Stomach smooth muscle (tissue), 2 donors: ENCODE measurements at regions not wholly inside any gene's neighbourhood (a gene's known extent, or its start where the extent isn't known, plus 50 kb on each side); places are given as distances from the start of the nearest gene placed in this dataset.

ENCODE experiments used
- H3K27ac ChIP-seq: one replicate; pipeline ENCODE4 v1.7.0; 2013; ENCODE audit warnings: mild to moderate bottlenecking, low read length, inconsistent platforms
- H3K27me3 ChIP-seq, 2 donors: one replicate each; pipeline ENCODE4 v1.7.0; 2013; ENCODE audit warnings: low read length in 2 of 2; ENCODE audit not compliant: insufficient read depth in 2 of 2, control insufficient read depth in 1 of 2
- H3K36me3 ChIP-seq, 2 donors: one replicate each; pipeline ENCODE4 v1.7.0; 2013; ENCODE audit warnings: low read length in 2 of 2; ENCODE audit not compliant: control insufficient read depth in 2 of 2, insufficient read depth in 2 of 2
- H3K4me1 ChIP-seq: one replicate; pipeline ENCODE4 v1.7.0; 2013; ENCODE audit warnings: low read length; ENCODE audit not compliant: control insufficient read depth, insufficient read depth
- H3K4me3 ChIP-seq, 2 donors: one replicate each; pipeline ENCODE4 v1.7.0; 2013; ENCODE audit warnings: low read length in 2 of 2
- H3K9ac ChIP-seq, 2 donors: one replicate each; pipeline ENCODE4 v1.7.0; 2013; ENCODE audit warnings: low read length in 2 of 2, mild to moderate bottlenecking in 1 of 2
- H3K9me3 ChIP-seq, 2 donors: one replicate each; pipeline ENCODE4 v1.7.0; 2013; ENCODE audit warnings: low read length in 2 of 2; ENCODE audit not compliant: control insufficient read depth in 2 of 2
- donor health status: healthy.
- donor health status: Pancreatic carcinoma.

- H3K36me3 ChIP-seq = no peaks in the 10 kb centered on the region
- no peaks in the 10 kb centered on the region for H3K9me3 ChIP-seq
- no peaks in the 10 kb centered on the region for H3K4me1 ChIP-seq
- H3K27me3 ChIP-seq = no peaks in the 10 kb centered on the region
- no peak overlapping the region for H3K27ac ChIP-seq
- no peak overlapping the region for H3K9ac ChIP-seq
- H3K4me3 ChIP-seq = no peak overlapping the region
Observed at GRCh38 chr1:195294911-195295310, 1313.3 kb downstream of the KCNT2 start.

GRCh38 chr1:195278644-195279043 lies 1329.6 kb downstream of the KCNT2 start:
- H3K4me1 ChIP-seq = no peaks in the 10 kb centered on the region
- H3K9me3 ChIP-seq = no peaks in the 10 kb centered on the region
- no peaks in the 10 kb centered on the region for H3K36me3 ChIP-seq
- no peak overlapping the region for H3K4me3 ChIP-seq
- no peak overlapping the region for H3K9ac ChIP-seq
- H3K27ac ChIP-seq = no peak overlapping the region
- H3K27me3 ChIP-seq = no peaks in the 10 kb centered on the region

- no peaks in the 10 kb centered on the region for H3K27me3 ChIP-seq
- no peak overlapping the region for H3K4me3 ChIP-seq
- no peak overlapping the region for H3K9ac ChIP-seq
- no peaks in the 10 kb centered on the region for H3K4me1 ChIP-seq
- no peaks in the 10 kb centered on the region for H3K36me3 ChIP-seq
- no peaks in the 10 kb centered on the region for H3K9me3 ChIP-seq
- H3K27ac ChIP-seq = no peak overlapping the region
Observed at GRCh38 chr1:195275710-195276109, 1332.5 kb downstream of the KCNT2 start.

- Histone ChIP-seq H3K9ac (no peak overlapping the region), H3K9me3 (no peaks in the 10 kb centered on the region)
Observed at GRCh38 chr1:195251900-195252299, 1356.3 kb downstream of the KCNT2 start.

GRCh38 chr1:195243492-195243891 lies 1364.7 kb downstream of the KCNT2 start:
- no peak overlapping the region for H3K4me3 ChIP-seq
- no peaks in the 10 kb centered on the region for H3K9me3 ChIP-seq
- H3K4me1 ChIP-seq = no peaks in the 10 kb centered on the region
- H3K9ac ChIP-seq = no peak overlapping the region
- H3K36me3 ChIP-seq = no peaks in the 10 kb centered on the region
- H3K27ac ChIP-seq = no peak overlapping the region
- H3K27me3 ChIP-seq = no peaks in the 10 kb centered on the region

More at GRCh38 chr1:195251900-195252299, 1356.3 kb downstream of the KCNT2 start:
- Histone ChIP-seq H3K4me3 (no peak overlapping the region), H3K27ac (no peak overlapping the region), H3K27me3 (no peaks in the 10 kb centered on the region), H3K4me1 (no peaks in the 10 kb centered on the region), H3K36me3 (no peaks in the 10 kb centered on the region)

GRCh38 chr1:195241066-195241465 lies 1367.2 kb downstream of the KCNT2 start:
- Histone ChIP-seq H3K9me3 (no peaks in the 10 kb centered on the region), H3K9ac (no peak overlapping the region), H3K27ac (no peak overlapping the region), H3K36me3 (no peaks in the 10 kb centered on the region), H3K27me3 (no peaks in the 10 kb centered on the region), H3K4me3 (no peak overlapping the region), H3K4me1 (no peaks in the 10 kb centered on the region)

- H3K9me3 ChIP-seq = no peaks in the 10 kb centered on the region
- no peaks in the 10 kb centered on the region for H3K27me3 ChIP-seq
- H3K9ac ChIP-seq = no peak overlapping the region
- H3K4me3 ChIP-seq = no peak overlapping the region
- no peaks in the 10 kb centered on the region for H3K36me3 ChIP-seq
- H3K4me1 ChIP-seq = no peaks in the 10 kb centered on the region
- H3K27ac ChIP-seq = no peak overlapping the region
Observed at GRCh38 chr1:195238313-195238712, 1369.9 kb downstream of the KCNT2 start.

GRCh38 chr1:195236991-195237889 lies 1371.0 kb downstream of the KCNT2 start:
- Histone ChIP-seq H3K9ac (no peak overlapping the region), H3K4me1 (no peaks in the 10 kb centered on the region), H3K27ac (no peak overlapping the region), H3K27me3 (no peaks in the 10 kb centered on the region), H3K36me3 (no peaks in the 10 kb centered on the region), H3K4me3 (no peak overlapping the region), H3K9me3 (no peaks in the 10 kb centered on the region)

- Histone ChIP-seq H3K27ac (no peak overlapping the region), H3K27me3 (no peaks in the 10 kb centered on the region), H3K36me3 (no peaks in the 10 kb centered on the region), H3K4me3 (no peak overlapping the region), H3K9ac (no peak overlapping the region), H3K4me1 (no peaks in the 10 kb centered on the region), H3K9me3 (no peaks in the 10 kb centered on the region)
Observed at GRCh38 chr1:195218428-195219212, 1389.6 kb downstream of the KCNT2 start.

GRCh38 chr1:195202241-195202640 lies 1406.0 kb downstream of the KCNT2 start:
- H3K9me3 ChIP-seq = no peaks in the 10 kb centered on the region
- H3K27me3 ChIP-seq = no peaks in the 10 kb centered on the region
- H3K4me3 ChIP-seq = no peak overlapping the region
- no peaks in the 10 kb centered on the region for H3K36me3 ChIP-seq
- H3K9ac ChIP-seq = no peak overlapping the region
- H3K4me1 ChIP-seq = no peaks in the 10 kb centered on the region
- H3K27ac ChIP-seq = no peak overlapping the region

GRCh38 chr1:195200772-195201171 lies 1407.5 kb downstream of the KCNT2 start:
- Histone ChIP-seq H3K9me3 (no peaks in the 10 kb centered on the region), H3K27me3 (no peaks in the 10 kb centered on the region), H3K4me1 (no peaks in the 10 kb centered on the region)

More at GRCh38 chr1:195200772-195201171, 1407.5 kb downstream of the KCNT2 start:
- Histone ChIP-seq H3K27ac (no peak overlapping the region), H3K36me3 (no peaks in the 10 kb centered on the region), H3K4me3 (no peak overlapping the region), H3K9ac (no peak overlapping the region)
